Progenitor cell of endocrine pancreas (in vitro differentiated cells): ENCODE measurements at regions not wholly inside any gene's neighbourhood (a gene's known extent, or its start where the extent isn't known, plus 50 kb on each side); places are given as distances from the start of the nearest gene placed in this dataset.
"Not testable (repeated sequence)": the region's sequence is repeated elsewhere in the genome, so short reads cannot be mapped to it uniquely, and the experiment has no call there.

Source experiments
- DNase-seq: peaks from one replicate; pipeline ENCODE4 v3.0.0; 2021; ENCODE audit warnings: low spot score; ENCODE audit not compliant: unreplicated experiment
- H3K27ac Mint-ChIP-seq: 2 replicates; pipeline ENCODE4 v1.8.0; 2021; ENCODE audit warnings: mild to moderate bottlenecking, moderate library complexity, mixed read lengths
- H3K27me3 Mint-ChIP-seq: 2 replicates; pipeline ENCODE4 v1.8.0; 2021; ENCODE audit warnings: mixed read lengths
- H3K36me3 Mint-ChIP-seq: 2 replicates; pipeline ENCODE4 v1.8.0; 2022; ENCODE audit warnings: mixed read lengths; ENCODE audit not compliant: insufficient read depth
- H3K4me1 Mint-ChIP-seq: 2 replicates; pipeline ENCODE4 v1.8.0; 2021; ENCODE audit warnings: low read depth, mixed read lengths
- H3K4me3 Mint-ChIP-seq: 2 replicates; pipeline ENCODE4 v1.8.0; 2021; ENCODE audit warnings: low read depth, mild to moderate bottlenecking, moderate library complexity, mixed read lengths
- H3K9me3 Mint-ChIP-seq: 2 replicates; pipeline ENCODE4 v1.8.0; 2021; ENCODE audit warnings: low read depth, mixed read lengths
- TF ChIP-seq, protein P1 (sequence below): fragments of 200-600 bp; sonication (generic); IDR thresholded peaks from one replicate; pipeline ENCODE4 v1.5.0; 2021; ENCODE audit warnings: antibody characterized with exemption, mild to moderate bottlenecking; ENCODE audit not compliant: unreplicated experiment

DNA sequence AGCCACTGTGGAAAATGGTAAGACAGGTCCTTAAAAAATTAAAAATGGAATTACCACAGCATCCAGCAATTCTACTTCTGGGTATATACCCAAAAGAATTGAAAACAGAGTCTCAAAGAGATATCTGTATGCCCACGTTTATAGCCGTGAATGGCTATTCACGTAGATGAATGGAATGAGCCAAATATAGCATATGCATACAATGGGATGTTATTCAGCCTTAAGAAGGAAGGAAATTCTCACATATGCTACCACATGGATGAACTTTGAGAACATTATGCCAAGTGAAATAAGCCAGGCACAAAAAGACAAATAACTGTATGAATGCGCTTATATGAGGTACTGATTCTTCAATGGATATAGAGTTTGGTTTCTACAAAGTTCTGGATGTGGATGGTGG is 134.5 kb upstream of the KCNE2 start:
- no peak for DNase-seq
- TF ChIP-seq, protein P1, sequence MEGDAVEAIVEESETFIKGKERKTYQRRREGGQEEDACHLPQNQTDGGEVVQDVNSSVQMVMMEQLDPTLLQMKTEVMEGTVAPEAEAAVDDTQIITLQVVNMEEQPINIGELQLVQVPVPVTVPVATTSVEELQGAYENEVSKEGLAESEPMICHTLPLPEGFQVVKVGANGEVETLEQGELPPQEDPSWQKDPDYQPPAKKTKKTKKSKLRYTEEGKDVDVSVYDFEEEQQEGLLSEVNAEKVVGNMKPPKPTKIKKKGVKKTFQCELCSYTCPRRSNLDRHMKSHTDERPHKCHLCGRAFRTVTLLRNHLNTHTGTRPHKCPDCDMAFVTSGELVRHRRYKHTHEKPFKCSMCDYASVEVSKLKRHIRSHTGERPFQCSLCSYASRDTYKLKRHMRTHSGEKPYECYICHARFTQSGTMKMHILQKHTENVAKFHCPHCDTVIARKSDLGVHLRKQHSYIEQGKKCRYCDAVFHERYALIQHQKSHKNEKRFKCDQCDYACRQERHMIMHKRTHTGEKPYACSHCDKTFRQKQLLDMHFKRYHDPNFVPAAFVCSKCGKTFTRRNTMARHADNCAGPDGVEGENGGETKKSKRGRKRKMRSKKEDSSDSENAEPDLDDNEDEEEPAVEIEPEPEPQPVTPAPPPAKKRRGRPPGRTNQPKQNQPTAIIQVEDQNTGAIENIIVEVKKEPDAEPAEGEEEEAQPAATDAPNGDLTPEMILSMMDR = no peak
- no peaks in the 10 kb centered on the region for H3K36me3 Mint-ChIP-seq
- no peak overlapping the region for H3K27ac Mint-ChIP-seq
- no peaks in the 10 kb centered on the region for H3K4me1 Mint-ChIP-seq
- H3K4me3 Mint-ChIP-seq = no peak overlapping the region
- no peaks in the 10 kb centered on the region for H3K27me3 Mint-ChIP-seq
- no peaks in the 10 kb centered on the region for H3K9me3 Mint-ChIP-seq

GRCh38 chr21:34233741-34234140 is 130.1 kb upstream of the KCNE2 start:
- not testable (repeated sequence) for H3K4me1 Mint-ChIP-seq, H3K4me3 Mint-ChIP-seq, H3K9me3 Mint-ChIP-seq, H3K27ac Mint-ChIP-seq, H3K36me3 Mint-ChIP-seq, DNase-seq, H3K27me3 Mint-ChIP-seq

GRCh38 chr21:34235514-34235913 is 128.3 kb upstream of the KCNE2 start:
- no peaks in the 10 kb centered on the region for H3K27me3 Mint-ChIP-seq
- peaks cover 5% of the 10 kb centered on the region for H3K36me3 Mint-ChIP-seq
- H3K4me3 Mint-ChIP-seq = no peak overlapping the region
- DNase-seq = no peak
- H3K27ac Mint-ChIP-seq = no peak overlapping the region
- H3K9me3 Mint-ChIP-seq = peaks cover 7% of the 10 kb centered on the region
- peaks cover 8% of the 10 kb centered on the region for H3K4me1 Mint-ChIP-seq
- TF ChIP-seq, protein P1 = no peak

DNA sequence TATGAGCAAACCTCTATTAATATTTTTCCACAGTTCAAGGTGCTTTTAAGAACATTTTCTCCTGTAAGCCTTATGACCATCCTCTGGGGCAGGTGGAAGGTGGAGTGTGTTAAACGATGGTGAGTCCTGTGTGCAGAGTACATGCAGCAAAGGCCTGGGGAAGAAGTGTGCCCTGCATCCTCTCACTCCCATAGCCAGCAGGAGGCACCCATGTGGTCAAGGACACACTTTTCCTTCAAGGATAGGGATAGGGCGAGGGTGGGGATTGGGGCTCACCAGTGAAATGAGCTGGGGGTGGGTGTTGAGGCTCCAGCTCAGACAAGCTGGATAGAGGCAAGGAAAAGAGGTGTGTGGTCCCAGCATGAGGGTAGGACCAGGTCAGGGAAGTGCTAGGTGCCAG is 120.8 kb upstream of the KCNE2 start:
- Mint-ChIP-seq H3K27me3 (no peaks in the 10 kb centered on the region), H3K4me1 (no peaks in the 10 kb centered on the region), H3K27ac (no peak overlapping the region), H3K4me3 (no peak overlapping the region), H3K9me3 (no peaks in the 10 kb centered on the region), H3K36me3 (no peaks in the 10 kb centered on the region)
- TF ChIP-seq, protein P1 = no peak
- no peak for DNase-seq

GRCh38 chr21:34243562-34243961 is 120.2 kb upstream of the KCNE2 start:
- no peaks in the 10 kb centered on the region for H3K27me3 Mint-ChIP-seq
- TF ChIP-seq, protein P1 = peak; percentile 35
- no peak overlapping the region for H3K27ac Mint-ChIP-seq
- no peak overlapping the region for H3K4me3 Mint-ChIP-seq
- H3K36me3 Mint-ChIP-seq = no peaks in the 10 kb centered on the region
- DNase-seq = no peak
- no peaks in the 10 kb centered on the region for H3K9me3 Mint-ChIP-seq
- no peaks in the 10 kb centered on the region for H3K4me1 Mint-ChIP-seq

DNA sequence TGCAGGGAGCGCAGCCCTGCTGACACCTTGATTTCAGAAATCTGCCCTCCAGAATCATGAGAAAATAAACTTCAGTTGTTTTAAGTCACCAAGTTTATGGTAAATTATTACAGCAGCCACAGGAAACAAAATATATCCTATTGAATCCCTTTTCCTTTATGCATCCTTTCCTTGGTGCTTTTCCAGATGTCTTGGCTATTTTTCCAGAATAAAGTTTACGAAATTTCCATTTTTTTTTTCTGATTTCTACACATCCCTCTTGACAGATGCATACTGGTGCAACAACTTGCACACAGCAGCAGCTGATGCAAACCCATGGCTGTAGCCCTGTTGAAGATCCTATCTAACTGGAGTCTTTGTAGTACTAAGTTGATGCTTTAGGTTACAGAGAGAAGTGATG is 111.1 kb upstream of the KCNE2 start:
- Mint-ChIP-seq H3K4me3 (no peak overlapping the region), H3K36me3 (peaks cover 2% of the 10 kb centered on the region), H3K9me3 (peaks cover 41% of the 10 kb centered on the region), H3K27me3 (no peaks in the 10 kb centered on the region), H3K27ac (no peak overlapping the region), H3K4me1 (no peaks in the 10 kb centered on the region)
- TF ChIP-seq, protein P1 = no peak
- no peak for DNase-seq
